BE2C (cell line): ENCODE measurements at regions not wholly inside any gene's neighbourhood (a gene's known extent, or its start where the extent isn't known, plus 50 kb on each side); places are given as distances from the start of the nearest gene placed in this dataset.

Source experiments
- DNase-seq: peaks from one replicate; pipeline ENCODE4 v3.0.0-alpha.2; 2020
- H3K27me3 ChIP-seq: fragments of 250-450 bp; sonication (Bioruptor Pico); 2 replicates; pipeline ENCODE4 v1.5.1; 2020; ENCODE audit warnings: mild to moderate bottlenecking
- H3K36me3 ChIP-seq: fragments of 250-450 bp; sonication (Bioruptor Pico); 2 replicates; pipeline ENCODE4 v1.5.1; 2020; ENCODE audit warnings: mild to moderate bottlenecking
- H3K4me1 ChIP-seq: fragments of 250-450 bp; sonication (Bioruptor Pico); 2 replicates; pipeline ENCODE4 v1.5.1; 2020
- H3K4me3 ChIP-seq: 2 replicates; pipeline ENCODE4 v1.5.1; 2011; ENCODE audit warnings: low read depth, low read length
- H3K9me3 ChIP-seq: fragments of 250-450 bp; sonication (Bioruptor Pico); 2 replicates; pipeline ENCODE4 v1.5.1; 2020
- CTCF ChIP-seq: IDR thresholded peaks from 2 replicates; pipeline ENCODE4 v1.5.1; 2012; ENCODE audit warnings: mild to moderate bottlenecking, low read depth, low read length

- no peak for DNase-seq
- peaks cover 3% of the 10 kb centered on the region for H3K4me1 ChIP-seq
- H3K27me3 ChIP-seq: no peaks in the 10 kb centered on the region
- no peaks in the 10 kb centered on the region for H3K9me3 ChIP-seq
- TF ChIP-seq CTCF: no peak
- no peak overlapping the region for H3K4me3 ChIP-seq
- H3K36me3 ChIP-seq: no peaks in the 10 kb centered on the region
Measured at GRCh38 chr9:88819476-88819875, 171.8 kb upstream of the S1PR3 start.

- Histone ChIP-seq H3K4me3 (no peak overlapping the region), H3K4me1 (peaks cover 3% of the 10 kb centered on the region), H3K36me3 (no peaks in the 10 kb centered on the region), H3K27me3 (no peaks in the 10 kb centered on the region), H3K9me3 (no peaks in the 10 kb centered on the region)
- TF ChIP-seq CTCF: no peak
- DNase-seq: no peak
Measured at GRCh38 chr9:88820055-88820454, 171.2 kb upstream of the S1PR3 start.

GRCh38 chr9:88821033-88821745 is 170.1 kb upstream of the S1PR3 start:
- H3K4me3 ChIP-seq: no peak overlapping the region

GRCh38 chr9:88821746-88822106 is 169.5 kb upstream of the S1PR3 start:
- Histone ChIP-seq H3K36me3 (no peaks in the 10 kb centered on the region), H3K27me3 (no peaks in the 10 kb centered on the region), H3K9me3 (no peaks in the 10 kb centered on the region), H3K4me3 (no peak overlapping the region), H3K4me1 (peaks cover 6% of the 10 kb centered on the region)
- no peak for DNase-seq
- TF ChIP-seq CTCF: no peak

More at GRCh38 chr9:88821033-88821745, 170.1 kb upstream of the S1PR3 start:
- Histone ChIP-seq H3K36me3 (no peaks in the 10 kb centered on the region), H3K4me1 (peaks cover 3% of the 10 kb centered on the region), H3K9me3 (no peaks in the 10 kb centered on the region), H3K27me3 (no peaks in the 10 kb centered on the region)
- TF ChIP-seq CTCF: no peak
- DNase-seq: no peak

- no peak for DNase-seq
- H3K4me1 ChIP-seq: peaks cover 25% of the 10 kb centered on the region
- no peaks in the 10 kb centered on the region for H3K36me3 ChIP-seq
- H3K4me3 ChIP-seq: no peak overlapping the region
- H3K9me3 ChIP-seq: no peaks in the 10 kb centered on the region
- TF ChIP-seq CTCF: no peak
- H3K27me3 ChIP-seq: no peaks in the 10 kb centered on the region
Measured at GRCh38 chr9:88824711-88825110, 166.6 kb upstream of the S1PR3 start.

- no peak for TF ChIP-seq CTCF
- no peak overlapping the region for H3K4me3 ChIP-seq
- no peaks in the 10 kb centered on the region for H3K9me3 ChIP-seq
- no peaks in the 10 kb centered on the region for H3K27me3 ChIP-seq
- peaks cover 28% of the 10 kb centered on the region for H3K4me1 ChIP-seq
- no peaks in the 10 kb centered on the region for H3K36me3 ChIP-seq
- no peak for DNase-seq
Measured at GRCh38 chr9:88826181-88826580, 165.1 kb upstream of the S1PR3 start.
